HG02870 (cell line): ENCODE measurements at regions not wholly inside any gene's neighbourhood (a gene's known extent, or its start where the extent isn't known, plus 50 kb on each side); places are given as distances from the start of the nearest gene placed in this dataset.

Experiments
- ATAC-seq: cut with Tn5 transposase; IDR thresholded peaks from one replicate; pipeline ENCODE4 v1.9.1; 2021; ENCODE audit warnings: mild to moderate bottlenecking, moderate library complexity; ENCODE audit not compliant: unreplicated experiment

- no peak for ATAC-seq
These were observed 311.6 kb downstream of the LRIG3 start for GRCh38 chr12:58608711-58609110.

- ATAC-seq: no peak
These were observed 305.3 kb downstream of the LRIG3 start for GRCh38 chr12:58615047-58615446.

GRCh38 chr12:58615576-58615975 lies 304.7 kb downstream of the LRIG3 start:
- ATAC-seq: no peak

GRCh38 chr12:58616618-58617017 lies 303.7 kb downstream of the LRIG3 start:
- no peak for ATAC-seq

GRCh38 chr12:58621126-58621525 lies 299.2 kb downstream of the LRIG3 start:
- no peak for ATAC-seq

- ATAC-seq: no peak
These were observed 290.9 kb downstream of the LRIG3 start for GRCh38 chr12:58629376-58629775.

GRCh38 chr12:58633479-58633878 lies 286.8 kb downstream of the LRIG3 start:
- no peak for ATAC-seq

GRCh38 chr12:58639318-58639934 lies 280.9 kb downstream of the LRIG3 start:
- no peak for ATAC-seq

- ATAC-seq: no peak
These were observed 280.0 kb downstream of the LRIG3 start for GRCh38 chr12:58640314-58640713.

- no peak for ATAC-seq
These were observed 274.4 kb downstream of the LRIG3 start for GRCh38 chr12:58645946-58646345.

- ATAC-seq: no peak
These were observed 272.8 kb downstream of the LRIG3 start for GRCh38 chr12:58647495-58647894.

- no peak for ATAC-seq
These were observed 272.1 kb downstream of the LRIG3 start for GRCh38 chr12:58648176-58648575.

GRCh38 chr12:58651850-58652249 lies 268.5 kb downstream of the LRIG3 start:
- no peak for ATAC-seq

- no peak for ATAC-seq
These were observed 266.3 kb downstream of the LRIG3 start for GRCh38 chr12:58654021-58654420.

GRCh38 chr12:58655375-58655774 lies 264.9 kb downstream of the LRIG3 start:
- no peak for ATAC-seq

GRCh38 chr12:58656254-58657009 lies 263.9 kb downstream of the LRIG3 start:
- ATAC-seq: no peak

- ATAC-seq: no peak
These were observed 263.1 kb downstream of the LRIG3 start for GRCh38 chr12:58657190-58657589.

- no peak for ATAC-seq
These were observed 254.9 kb downstream of the LRIG3 start for GRCh38 chr12:58665375-58665774.

GRCh38 chr12:58668233-58668632 lies 252.1 kb downstream of the LRIG3 start:
- no peak for ATAC-seq

- no peak for ATAC-seq
These were observed 251.4 kb downstream of the LRIG3 start for GRCh38 chr12:58668871-58669270.

GRCh38 chr12:58670623-58671022 lies 249.7 kb downstream of the LRIG3 start:
- no peak for ATAC-seq

GRCh38 chr12:58671196-58671595 lies 249.1 kb downstream of the LRIG3 start:
- no peak for ATAC-seq

GRCh38 chr12:58673021-58673420 lies 247.3 kb downstream of the LRIG3 start:
- no peak for ATAC-seq
